Hepatocyte (in vitro differentiated cells): ENCODE measurements at regions not wholly inside any gene's neighbourhood (a gene's known extent, or its start where the extent isn't known, plus 50 kb on each side); places are given as distances from the start of the nearest gene placed in this dataset.

Source experiments
- CTCF ChIP-seq: fragments of 200-600 bp; sonication (generic); IDR thresholded peaks from 2 replicates; pipeline ENCODE4 v1.5.1; 2016; ENCODE audit warnings: antibody characterized with exemption, mild to moderate bottlenecking; ENCODE audit not compliant: poor library complexity
- EZH2 ChIP-seq: fragments of 200-600 bp; sonication (generic); IDR thresholded peaks from 2 replicates; pipeline ENCODE4 v1.6.1; 2016; ENCODE audit warnings: antibody characterized with exemption, mild to moderate bottlenecking, borderline replicate concordance

DNA sequence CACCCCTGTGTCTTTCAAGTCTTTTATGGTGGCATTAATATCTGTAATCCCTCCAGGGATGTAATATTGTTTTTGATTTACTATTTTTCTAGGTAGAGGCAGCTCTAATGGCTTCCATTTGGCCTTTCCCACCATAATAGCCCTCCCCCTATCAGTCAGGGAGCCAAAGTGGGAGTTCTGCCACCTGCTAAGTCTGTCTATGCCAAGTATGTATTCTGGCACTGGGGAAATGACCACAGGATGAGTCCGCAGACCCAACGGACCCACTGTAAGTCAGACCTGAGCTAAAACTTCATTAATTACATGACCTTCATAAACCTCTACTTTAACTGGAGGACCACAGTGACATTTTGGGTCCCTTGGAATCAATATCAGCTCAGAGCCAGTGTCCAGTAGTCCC, 77.1 kb downstream of the GBP6 start:
- TF ChIP-seq CTCF = no peak
- no peak for TF ChIP-seq EZH2
